ENCODE measurements at regions not wholly inside any gene's neighbourhood (a gene's known extent, or its start where the extent isn't known, plus 50 kb on each side); places are given as distances from the start of the nearest gene placed in this dataset.

DNA sequence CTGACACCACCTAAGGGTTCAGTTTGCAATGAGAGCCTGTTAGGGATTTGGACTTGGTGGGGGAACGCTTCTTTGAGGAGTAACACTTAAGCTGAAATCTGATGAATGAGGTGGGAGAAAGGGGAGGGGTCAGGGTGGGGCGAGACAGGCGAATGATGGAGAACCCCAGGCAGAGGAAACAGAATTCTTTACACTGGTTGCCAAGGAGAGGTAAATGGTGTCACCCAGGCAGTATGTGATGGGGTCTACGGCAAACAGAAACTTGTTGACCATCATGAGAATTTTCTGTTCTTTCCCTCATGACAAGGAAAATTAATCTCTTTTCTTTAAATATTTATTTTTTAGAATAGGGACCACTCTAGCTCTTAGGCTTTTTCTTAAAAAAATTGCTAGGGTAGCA, 157.2 kb upstream of the MITF start:
- TF ChIP-seq, protein P1, sequence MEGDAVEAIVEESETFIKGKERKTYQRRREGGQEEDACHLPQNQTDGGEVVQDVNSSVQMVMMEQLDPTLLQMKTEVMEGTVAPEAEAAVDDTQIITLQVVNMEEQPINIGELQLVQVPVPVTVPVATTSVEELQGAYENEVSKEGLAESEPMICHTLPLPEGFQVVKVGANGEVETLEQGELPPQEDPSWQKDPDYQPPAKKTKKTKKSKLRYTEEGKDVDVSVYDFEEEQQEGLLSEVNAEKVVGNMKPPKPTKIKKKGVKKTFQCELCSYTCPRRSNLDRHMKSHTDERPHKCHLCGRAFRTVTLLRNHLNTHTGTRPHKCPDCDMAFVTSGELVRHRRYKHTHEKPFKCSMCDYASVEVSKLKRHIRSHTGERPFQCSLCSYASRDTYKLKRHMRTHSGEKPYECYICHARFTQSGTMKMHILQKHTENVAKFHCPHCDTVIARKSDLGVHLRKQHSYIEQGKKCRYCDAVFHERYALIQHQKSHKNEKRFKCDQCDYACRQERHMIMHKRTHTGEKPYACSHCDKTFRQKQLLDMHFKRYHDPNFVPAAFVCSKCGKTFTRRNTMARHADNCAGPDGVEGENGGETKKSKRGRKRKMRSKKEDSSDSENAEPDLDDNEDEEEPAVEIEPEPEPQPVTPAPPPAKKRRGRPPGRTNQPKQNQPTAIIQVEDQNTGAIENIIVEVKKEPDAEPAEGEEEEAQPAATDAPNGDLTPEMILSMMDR (IDR thresholded peaks at IDR 0.05), result no peak
- TF ChIP-seq POLR2A (IDR thresholded peaks at IDR 0.05), result no peak
